Stomach (tissue), 4 donors: ENCODE measurements at regions not wholly inside any gene's neighbourhood (a gene's known extent, or its start where the extent isn't known, plus 50 kb on each side); places are given as distances from the start of the nearest gene placed in this dataset.

Source experiments
- POLR2A ChIP-seq, 4 donors: fragments of 450-650 bp; IDR thresholded peaks; one replicate each; pipeline ENCODE4 v1.6.1; 2016; ENCODE audit warnings: antibody characterized with exemption in 4 of 4, control low read depth in 2 of 4, mild to moderate bottlenecking in 1 of 4, moderate library complexity in 1 of 4
- POLR2AphosphoS5 ChIP-seq, 3 donors: sonication (generic); formaldehyde crosslinking; IDR thresholded peaks; one replicate each; pipeline ENCODE4 v1.6.1; 2016; ENCODE audit warnings: antibody characterized with exemption in 3 of 3
- TF ChIP-seq, protein P1 (sequence below), 7 experiments: fragments of 450-650 bp in 4 of 7; fragments of 200-600 bp in 3 of 7; sonication (generic) in 3 of 7; IDR thresholded peaks; one replicate each; pipeline ENCODE4 v1.5.1; 2016 to 2019; ENCODE audit warnings: antibody characterized with exemption in 7 of 7, control low read depth in 2 of 7, mild to moderate bottlenecking in 1 of 7

- no peak for TF ChIP-seq POLR2A (IDR thresholded peaks at IDR 0.05)
- TF ChIP-seq, protein P1, sequence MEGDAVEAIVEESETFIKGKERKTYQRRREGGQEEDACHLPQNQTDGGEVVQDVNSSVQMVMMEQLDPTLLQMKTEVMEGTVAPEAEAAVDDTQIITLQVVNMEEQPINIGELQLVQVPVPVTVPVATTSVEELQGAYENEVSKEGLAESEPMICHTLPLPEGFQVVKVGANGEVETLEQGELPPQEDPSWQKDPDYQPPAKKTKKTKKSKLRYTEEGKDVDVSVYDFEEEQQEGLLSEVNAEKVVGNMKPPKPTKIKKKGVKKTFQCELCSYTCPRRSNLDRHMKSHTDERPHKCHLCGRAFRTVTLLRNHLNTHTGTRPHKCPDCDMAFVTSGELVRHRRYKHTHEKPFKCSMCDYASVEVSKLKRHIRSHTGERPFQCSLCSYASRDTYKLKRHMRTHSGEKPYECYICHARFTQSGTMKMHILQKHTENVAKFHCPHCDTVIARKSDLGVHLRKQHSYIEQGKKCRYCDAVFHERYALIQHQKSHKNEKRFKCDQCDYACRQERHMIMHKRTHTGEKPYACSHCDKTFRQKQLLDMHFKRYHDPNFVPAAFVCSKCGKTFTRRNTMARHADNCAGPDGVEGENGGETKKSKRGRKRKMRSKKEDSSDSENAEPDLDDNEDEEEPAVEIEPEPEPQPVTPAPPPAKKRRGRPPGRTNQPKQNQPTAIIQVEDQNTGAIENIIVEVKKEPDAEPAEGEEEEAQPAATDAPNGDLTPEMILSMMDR (IDR thresholded peaks at IDR 0.05) = no peak
- no peak for TF ChIP-seq POLR2AphosphoS5 (IDR thresholded peaks at IDR 0.05)
Measured at GRCh38 chr20:50398064-50398463, 112.1 kb upstream of the PTPN1 start.
